ENCODE measurements at regions not wholly inside any gene's neighbourhood (a gene's known extent, or its start where the extent isn't known, plus 50 kb on each side); places are given as distances from the start of the nearest gene placed in this dataset.

DNA sequence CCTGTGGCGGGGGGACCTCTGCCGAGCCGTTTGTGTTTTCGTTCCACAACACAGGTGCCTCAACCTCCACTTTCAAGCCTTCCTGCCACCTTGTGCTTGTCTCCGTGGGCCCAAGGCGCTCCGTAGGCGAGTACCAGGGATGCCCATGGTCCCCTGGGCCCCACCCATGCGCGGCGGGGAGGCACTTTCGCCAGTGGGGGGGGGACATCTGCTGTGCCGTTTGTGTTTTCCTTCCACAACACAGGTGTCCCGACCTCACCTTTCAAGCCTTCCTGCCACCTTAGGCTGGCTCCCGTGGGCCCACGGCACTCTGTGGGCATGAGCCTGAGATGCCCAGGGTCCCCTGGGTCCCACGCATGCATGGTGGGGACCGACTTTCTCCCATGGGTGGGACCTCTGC lies 335.9 kb downstream of the ALG10 start (continued):
- TF ChIP-seq, protein P1, sequence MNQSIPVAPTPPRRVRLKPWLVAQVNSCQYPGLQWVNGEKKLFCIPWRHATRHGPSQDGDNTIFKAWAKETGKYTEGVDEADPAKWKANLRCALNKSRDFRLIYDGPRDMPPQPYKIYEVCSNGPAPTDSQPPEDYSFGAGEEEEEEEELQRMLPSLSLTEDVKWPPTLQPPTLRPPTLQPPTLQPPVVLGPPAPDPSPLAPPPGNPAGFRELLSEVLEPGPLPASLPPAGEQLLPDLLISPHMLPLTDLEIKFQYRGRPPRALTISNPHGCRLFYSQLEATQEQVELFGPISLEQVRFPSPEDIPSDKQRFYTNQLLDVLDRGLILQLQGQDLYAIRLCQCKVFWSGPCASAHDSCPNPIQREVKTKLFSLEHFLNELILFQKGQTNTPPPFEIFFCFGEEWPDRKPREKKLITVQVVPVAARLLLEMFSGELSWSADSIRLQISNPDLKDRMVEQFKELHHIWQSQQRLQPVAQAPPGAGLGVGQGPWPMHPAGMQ (IDR thresholded peaks at IDR 0.05; ENCODE audit: borderline replicate concordance) = no peak

DNA sequence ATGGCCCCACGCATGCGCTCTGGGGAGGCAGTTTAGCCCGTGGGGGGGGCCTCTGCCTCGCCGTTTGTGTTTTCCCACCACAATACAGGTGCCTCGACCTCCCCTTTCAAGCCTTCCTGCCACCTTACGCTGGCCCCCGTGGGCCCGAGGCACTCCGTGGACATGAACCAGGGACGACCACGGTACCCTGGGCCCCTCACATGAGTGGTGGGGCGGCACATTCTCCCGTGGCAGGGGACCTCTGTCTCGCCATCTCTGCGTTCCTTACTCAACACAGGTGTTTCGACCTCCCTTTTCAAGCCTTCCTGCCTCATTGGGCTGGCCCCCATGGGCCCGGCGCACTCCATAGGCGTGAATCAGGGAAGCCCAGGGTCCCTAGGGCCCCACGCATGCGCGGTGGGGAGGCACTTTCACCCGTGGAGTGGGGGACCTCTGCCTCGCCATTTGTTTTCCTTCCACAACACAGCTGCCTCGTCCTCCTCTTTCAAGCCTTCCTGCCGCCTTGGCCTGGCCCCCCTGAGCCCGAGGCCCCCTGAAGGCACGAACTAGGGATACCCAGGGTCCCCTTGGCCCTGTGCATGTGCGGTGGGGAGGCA lies 339.5 kb downstream of the ALG10 start:
- Histone ChIP-seq H3K4me2 (ENCODE audit: control insufficient read depth, insufficient read depth) (no peak overlapping the region), H3K36me3 (ENCODE audit: control insufficient read depth in 2 of 2, insufficient read depth in 2 of 2, low read length in 1 of 2) (no peaks in the 10 kb centered on the region), H3K27ac (ENCODE audit: control insufficient read depth, insufficient read depth) (no peak overlapping the region), H3K27me3 (replicated peaks in 1 of 2; ENCODE audit: control insufficient read depth in 2 of 2, insufficient read depth in 2 of 2, low read length in 1 of 2) (no peaks in the 10 kb centered on the region), H4K20me1 (ENCODE audit: control insufficient read depth, insufficient read depth) (no peaks in the 10 kb centered on the region), H3K9me3 (replicated peaks; ENCODE audit: control insufficient read depth, insufficient read depth, low read length) (no peaks in the 10 kb centered on the region; the same call in 2 of the 3 replicates), H3K4me1 (ENCODE audit: control insufficient read depth, insufficient read depth, low read length) (no peaks in the 10 kb centered on the region), H3K9ac (ENCODE audit: control insufficient read depth, insufficient read depth, low read length) (no peak overlapping the region), H2AFZ (ENCODE audit: control insufficient read depth, low read depth, low read length) (no peak overlapping the region), H3K4me3 (no peak overlapping the region), H3K79me2 (ENCODE audit: control insufficient read depth, insufficient read depth, low read length) (no peaks in the 10 kb centered on the region)
- CTCF ChIA-PET = no interaction called here
- ATAC-seq (no peak), FAIRE-seq (no peak), DNase-seq (ENCODE audit: low read depth, low spot score) (no peak)
- no peak for TF ChIP-seq PML (IDR thresholded peaks at IDR 0.05; ENCODE audit: low read length)
- TF ChIP-seq CHD1 (IDR thresholded peaks at IDR 0.05; ENCODE audit: low read depth, low read length) = no peak
- no peak for TF ChIP-seq TCF7 (IDR thresholded peaks at IDR 0.05; ENCODE audit: borderline replicate concordance)
- TF ChIP-seq SIX5 (IDR thresholded peaks at IDR 0.05; ENCODE audit: low read depth, low read length, severe bottlenecking) = no peak
- TF ChIP-seq FOXM1 (IDR thresholded peaks at IDR 0.05; ENCODE audit: low read depth, low read length) = no peak
- TF ChIP-seq BCL11A (IDR thresholded peaks at IDR 0.05; ENCODE audit: low read depth, low read length) = no peak
- TF ChIP-seq, protein P2, sequence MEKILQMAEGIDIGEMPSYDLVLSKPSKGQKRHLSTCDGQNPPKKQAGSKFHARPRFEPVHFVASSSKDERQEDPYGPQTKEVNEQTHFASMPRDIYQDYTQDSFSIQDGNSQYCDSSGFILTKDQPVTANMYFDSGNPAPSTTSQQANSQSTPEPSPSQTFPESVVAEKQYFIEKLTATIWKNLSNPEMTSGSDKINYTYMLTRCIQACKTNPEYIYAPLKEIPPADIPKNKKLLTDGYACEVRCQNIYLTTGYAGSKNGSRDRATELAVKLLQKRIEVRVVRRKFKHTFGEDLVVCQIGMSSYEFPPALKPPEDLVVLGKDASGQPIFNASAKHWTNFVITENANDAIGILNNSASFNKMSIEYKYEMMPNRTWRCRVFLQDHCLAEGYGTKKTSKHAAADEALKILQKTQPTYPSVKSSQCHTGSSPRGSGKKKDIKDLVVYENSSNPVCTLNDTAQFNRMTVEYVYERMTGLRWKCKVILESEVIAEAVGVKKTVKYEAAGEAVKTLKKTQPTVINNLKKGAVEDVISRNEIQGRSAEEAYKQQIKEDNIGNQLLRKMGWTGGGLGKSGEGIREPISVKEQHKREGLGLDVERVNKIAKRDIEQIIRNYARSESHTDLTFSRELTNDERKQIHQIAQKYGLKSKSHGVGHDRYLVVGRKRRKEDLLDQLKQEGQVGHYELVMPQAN (conservative IDR thresholded peaks at IDR 0.05) = no peak
- TF ChIP-seq MXI1 (IDR thresholded peaks at IDR 0.05; ENCODE audit: low read depth, low read length) = no peak
- TF ChIP-seq HSF1 (IDR thresholded peaks at IDR 0.05; ENCODE audit: low read depth, low read length) = no peak
- TF ChIP-seq, protein P3, sequence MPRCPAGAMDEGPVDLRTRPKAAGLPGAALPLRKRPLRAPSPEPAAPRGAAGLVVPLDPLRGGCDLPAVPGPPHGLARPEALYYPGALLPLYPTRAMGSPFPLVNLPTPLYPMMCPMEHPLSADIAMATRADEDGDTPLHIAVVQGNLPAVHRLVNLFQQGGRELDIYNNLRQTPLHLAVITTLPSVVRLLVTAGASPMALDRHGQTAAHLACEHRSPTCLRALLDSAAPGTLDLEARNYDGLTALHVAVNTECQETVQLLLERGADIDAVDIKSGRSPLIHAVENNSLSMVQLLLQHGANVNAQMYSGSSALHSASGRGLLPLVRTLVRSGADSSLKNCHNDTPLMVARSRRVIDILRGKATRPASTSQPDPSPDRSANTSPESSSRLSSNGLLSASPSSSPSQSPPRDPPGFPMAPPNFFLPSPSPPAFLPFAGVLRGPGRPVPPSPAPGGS (IDR thresholded peaks at IDR 0.05; ENCODE audit: borderline replicate concordance, insufficient read depth, low read depth, low read length, poor library complexity, severe bottlenecking) = no peak
- no peak for TF ChIP-seq KAT2A (conservative IDR thresholded peaks at IDR 0.05; ENCODE audit: control insufficient read depth, low read depth, low read length)
- TF ChIP-seq EZH2 (IDR thresholded peaks at IDR 0.05; ENCODE audit: borderline replicate concordance, control insufficient read depth, low read depth, low read length) = no peak
- in situ Hi-C loops (cut with MboI) = loop anchor here (25.0 kb wide), 3 partner anchors 100 to 1600 kb away; partner anchors contain the start of gene YARS2
- POLR2A ChIA-PET = no interaction called here
- WGBS (ENCODE audit: insufficient coverage, insufficient replicate concordance, low lambda C conversion rate, missing lambda C conversion rate) = 26% methylated on average over 28 of the region's 30 CpGs
- SMC1A ChIA-PET (ENCODE audit: uncharacterized antibody, unreplicated experiment) = no interaction called here
- no TSS peak for BruUV-seq (replicated peaks)
- RAD21 ChIA-PET (ENCODE audit: unreplicated experiment) = no interaction called here
- intact Hi-C loops (cut with micrococcal nuclease; ENCODE audit: unreplicated experiment) = no loop called here
